B cell (primary cell): ENCODE measurements at regions not wholly inside any gene's neighbourhood (a gene's known extent, or its start where the extent isn't known, plus 50 kb on each side); places are given as distances from the start of the nearest gene placed in this dataset.
"Not testable (repeated sequence)": the region's sequence is repeated elsewhere in the genome, so short reads cannot be mapped to it uniquely, and the experiment has no call there.

ENCODE experiments used
- ATAC-seq: fragments of 200-7000 bp; cut with Tn5 transposase; one replicate; pipeline ENCODE4 v1.10.0; 2021; ENCODE audit warnings: low read depth, mild to moderate bottlenecking, moderate number of reproducible peaks, moderate library complexity
- CTCF ChIA-PET: fragments of 350-600 bp; sonication (Branson Sonifier 250); formaldehyde crosslinking; loops from one replicate; lab custom pipeline; 2021; ENCODE audit warnings: antibody characterized with exemption, inconsistent platforms; lab: Charles Lee
- POLR2A ChIA-PET: fragments of 350-600 bp; sonication (Branson Sonifier 250); formaldehyde crosslinking; loops from one replicate; lab custom pipeline; 2021; ENCODE audit warnings: antibody characterized with exemption; lab: Charles Lee
- DNase-seq: peaks from one replicate; pipeline ENCODE4 v3.0.0; 2013
- H2AFZ ChIP-seq: 2 replicates; pipeline ENCODE4 v1.6.1; 2012; ENCODE audit warnings: mild to moderate bottlenecking, low read depth, low read length; ENCODE audit not compliant: insufficient read depth, poor library complexity, severe bottlenecking
- H3K27ac ChIP-seq, 2 donors: 1 replicate in 1 of 2; 2 replicates in 1 of 2; pipeline ENCODE4 v1.5.1; 2012 to 2013; ENCODE audit warnings: low read length in 2 of 2, mild to moderate bottlenecking in 2 of 2, moderate library complexity in 1 of 2
- H3K27me3 ChIP-seq, 4 experiments: fragments of 200-600 bp in 1 of 4; sonication (generic) in 1 of 4; replicated peaks in 1 of 4; 1 replicate in 2 of 4; 2 replicates in 2 of 4; pipeline versions ENCODE4 v1.6.1 to v1.7.0; 2013 to 2016; ENCODE audit warnings: low read length in 3 of 4, mild to moderate bottlenecking in 2 of 4, mixed read lengths in 1 of 4, moderate library complexity in 1 of 4; ENCODE audit not compliant: insufficient read depth in 4 of 4, control insufficient read depth in 3 of 4; ENCODE audit errors: control extremely low read depth in 1 of 4
- H3K36me3 ChIP-seq, 2 experiments: replicated peaks in 1 of 2; 1 replicate in 1 of 2; 2 replicates in 1 of 2; pipeline versions ENCODE4 v1.6.1 to v1.7.1; 2013; ENCODE audit warnings: low read length in 1 of 2; ENCODE audit not compliant: insufficient read depth in 2 of 2, control insufficient read depth in 1 of 2; ENCODE audit errors: control extremely low read depth in 1 of 2, extremely low read depth in 1 of 2
- H3K4me1 ChIP-seq, 2 donors: fragments of 200-600 bp in 1 of 2; sonication (generic) in 1 of 2; 1 replicate in 1 of 2; 2 replicates in 1 of 2; pipeline versions ENCODE4 v1.5.1 to v1.6.1; 2013 to 2017; ENCODE audit warnings: low read length in 2 of 2; ENCODE audit not compliant: control insufficient read depth in 2 of 2, insufficient read depth in 2 of 2
- H3K4me2 ChIP-seq: replicated peaks from 2 replicates; pipeline ENCODE3; 2012; ENCODE audit warnings: mild to moderate bottlenecking, low read depth, low read length; ENCODE audit not compliant: poor library complexity, severe bottlenecking
- H3K4me3 ChIP-seq, 5 experiments: fragments of 200-600 bp in 1 of 5; sonication (generic) in 1 of 5; 1 replicate in 3 of 5; 2 replicates in 2 of 5; pipeline versions ENCODE4 v1.5.1 to v1.7.0; 2011 to 2016; ENCODE audit warnings: low read length in 4 of 5, mild to moderate bottlenecking in 4 of 5, low read depth in 2 of 5, control low read depth in 1 of 5, moderate library complexity in 1 of 5; ENCODE audit not compliant: insufficient read depth in 1 of 5; ENCODE audit errors: control extremely low read depth in 1 of 5, extremely low read depth in 1 of 5
- H3K79me2 ChIP-seq: fragments of 200-600 bp; sonication (generic); one replicate; pipeline ENCODE4 v1.6.0; 2016; ENCODE audit warnings: low read length; ENCODE audit not compliant: control insufficient read depth, insufficient read depth
- H3K9ac ChIP-seq: fragments of 200-600 bp; sonication (generic); 2 replicates; pipeline ENCODE4 v1.6.1; 2017; ENCODE audit warnings: mild to moderate bottlenecking, low read length, moderate library complexity
- H3K9me3 ChIP-seq, 3 donors: one replicate each; pipeline versions ENCODE4 v1.6.1 to v1.7.1; 2013; ENCODE audit warnings: low read length in 2 of 3; ENCODE audit not compliant: control insufficient read depth in 2 of 3, insufficient read depth in 1 of 3; ENCODE audit errors: control extremely low read depth in 1 of 3
- H4K20me1 ChIP-seq: 2 replicates; pipeline ENCODE4 v1.6.0; 2012; ENCODE audit warnings: mild to moderate bottlenecking, low read length; ENCODE audit not compliant: insufficient read depth, control insufficient read depth, poor library complexity, severe bottlenecking
- H3K27ac Mint-ChIP-seq: one replicate; pipeline ENCODE4 v1.8.0; 2021; ENCODE audit warnings: mixed read lengths
- H3K27me3 Mint-ChIP-seq: one replicate; pipeline ENCODE4 v1.8.0; 2021; ENCODE audit warnings: mixed read lengths
- H3K4me1 Mint-ChIP-seq: one replicate; pipeline ENCODE4 v1.8.0; 2021; ENCODE audit warnings: mixed read lengths
- H3K4me3 Mint-ChIP-seq: one replicate; pipeline ENCODE4 v1.8.0; 2021; ENCODE audit warnings: mixed read lengths
- H3K9me3 Mint-ChIP-seq: one replicate; pipeline ENCODE4 v1.8.0; 2022; ENCODE audit warnings: mixed read lengths; ENCODE audit not compliant: insufficient read depth
- CTCF ChIP-seq: fragments of 200-600 bp; IDR thresholded peaks from one replicate; pipeline ENCODE4 v1.8.0; 2022; ENCODE audit warnings: antibody characterized with exemption, mild to moderate bottlenecking
- EZH2 ChIP-seq: IDR thresholded peaks from 2 replicates; pipeline ENCODE4 v1.6.1; 2012; ENCODE audit warnings: borderline replicate concordance, low read depth, mild to moderate bottlenecking, moderate library complexity, low read length; ENCODE audit not compliant: insufficient read depth, poor library complexity, severe bottlenecking
- WGBS: methylation state at CpG from one replicate; pipeline ENCODE4 v1.1.5; 2013; ENCODE audit warnings: missing lambda C conversion rate; ENCODE audit not compliant: insufficient coverage; 5-methylcytosine and 5-hydroxymethylcytosine counted together
- intact Hi-C: fragments of 100-400 bp; cut with micrococcal nuclease; formaldehyde crosslinking; loops from one replicate; pipeline ENCODE4 v1.10.0; 2022

DNA sequence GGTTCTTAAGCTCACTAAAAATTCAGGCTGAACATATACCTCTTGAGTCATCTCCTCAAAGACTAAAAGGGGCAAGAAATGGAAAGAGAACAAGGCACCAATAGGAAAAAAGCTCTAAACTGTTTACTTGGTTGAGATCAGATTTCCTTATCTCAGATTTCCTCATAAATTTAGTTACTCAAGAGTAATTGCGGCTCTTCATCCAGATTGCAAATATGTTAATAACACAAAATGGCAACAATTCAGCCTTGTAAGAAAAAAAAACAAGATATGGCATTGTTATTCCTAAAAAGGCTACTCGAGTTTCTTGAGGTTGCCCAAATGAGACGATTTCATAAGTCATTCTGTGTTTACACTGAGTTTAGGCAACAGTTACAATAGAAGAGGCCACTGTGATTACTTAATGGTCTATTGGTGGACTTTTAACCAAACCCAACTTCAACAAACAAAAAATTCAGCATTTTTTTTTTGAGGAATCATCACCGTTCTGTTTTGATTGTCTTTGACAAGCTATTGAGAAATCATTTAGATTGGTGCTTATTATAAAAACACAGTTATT, 97.9 kb upstream of the PDHA1 start:
- Histone ChIP-seq H4K20me1 (no peaks in the 10 kb centered on the region), H3K27me3 (no peaks in the 10 kb centered on the region), H3K9ac (no peak overlapping the region), H3K4me1 (no peaks in the 10 kb centered on the region), H3K27ac (no peak overlapping the region), H3K4me3 (no peak overlapping the region), H3K4me2 (no peak overlapping the region), H3K79me2 (no peaks in the 10 kb centered on the region), H3K36me3 (no peaks in the 10 kb centered on the region), H2AFZ (no peak overlapping the region), H3K9me3 (no peaks in the 10 kb centered on the region)
- Mint-ChIP-seq H3K27me3 (no peaks in the 10 kb centered on the region), H3K9me3 (no peaks in the 10 kb centered on the region), H3K27ac (no peak overlapping the region), H3K4me3 (no peak overlapping the region), H3K4me1 (no peaks in the 10 kb centered on the region)
- DNase-seq (no peak), ATAC-seq (no peak)
- ChIA-PET POLR2A (no interaction called here), CTCF (no interaction called here)
- no peak for TF ChIP-seq CTCF
- no peak for TF ChIP-seq EZH2
- intact Hi-C loops, result no loop called here
- WGBS, result no CpG with 5 or more reads among the region's 4 CpGs

GRCh38 chrX:19256986-19257385, 86.7 kb upstream of the PDHA1 start:
- Histone ChIP-seq H3K9ac (no peak overlapping the region), H3K27me3 (no peaks in the 10 kb centered on the region)
- POLR2A ChIA-PET, result no interaction called here

DNA sequence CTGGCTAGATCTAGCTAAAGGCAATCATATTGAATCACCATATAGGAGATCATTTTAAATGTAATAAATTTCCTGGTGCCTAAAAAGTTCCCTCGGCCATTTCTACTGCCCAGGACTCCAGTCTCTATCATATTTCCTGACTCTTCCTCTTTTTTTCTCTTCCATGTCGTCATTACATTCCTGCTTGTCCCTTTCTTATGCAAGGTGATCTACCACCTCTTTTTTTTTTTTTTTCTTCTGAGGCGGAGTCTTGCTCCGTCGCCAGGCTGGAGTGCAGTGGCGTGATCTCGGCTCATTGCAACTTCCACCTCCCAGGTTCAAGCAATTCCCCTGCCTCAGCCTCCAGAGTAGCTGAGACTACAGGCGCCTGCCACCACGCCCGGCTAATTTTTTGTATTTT, 82.7 kb upstream of the PDHA1 start:
- WGBS, result no CpG with 5 or more reads among the region's 10 CpGs
- H3K27me3 Mint-ChIP-seq, CTCF ChIA-PET, H3K9ac ChIP-seq, H3K4me2 ChIP-seq, H3K4me1 Mint-ChIP-seq, H3K9me3 ChIP-seq, H3K27me3 ChIP-seq, intact Hi-C loops, H3K4me3 Mint-ChIP-seq, H3K4me1 ChIP-seq, H3K79me2 ChIP-seq, ATAC-seq, H4K20me1 ChIP-seq, H2AFZ ChIP-seq, H3K36me3 ChIP-seq, H3K27ac ChIP-seq, H3K4me3 ChIP-seq, H3K9me3 Mint-ChIP-seq, POLR2A ChIA-PET, H3K27ac Mint-ChIP-seq, DNase-seq: not testable (repeated sequence)

More at GRCh38 chrX:19256986-19257385, 86.7 kb upstream of the PDHA1 start:
- H3K27me3 Mint-ChIP-seq, result peaks cover 3% of the 10 kb centered on the region
- H3K4me3 Mint-ChIP-seq, result no peak overlapping the region
- H3K27ac Mint-ChIP-seq, result no peak overlapping the region
- H3K79me2 ChIP-seq, result no peaks in the 10 kb centered on the region
- DNase-seq (no peak), ATAC-seq (no peak)
- no peaks in the 10 kb centered on the region for H3K4me1 ChIP-seq
- no peak overlapping the region for H3K27ac ChIP-seq
- intact Hi-C loops, result no loop called here
- no peaks in the 10 kb centered on the region for H3K36me3 ChIP-seq
- no peaks in the 10 kb centered on the region for H3K4me1 Mint-ChIP-seq
- H3K4me2 ChIP-seq, result no peak overlapping the region
- no peaks in the 10 kb centered on the region for H3K9me3 Mint-ChIP-seq
- CTCF ChIA-PET, result no interaction called here
- H3K9me3 ChIP-seq, result no peaks in the 10 kb centered on the region
- H4K20me1 ChIP-seq, result no peaks in the 10 kb centered on the region
- TF ChIP-seq CTCF, result no peak
- no peak for TF ChIP-seq EZH2
- no CpG with 5 or more reads among the region's 8 CpGs for WGBS
- no peak overlapping the region for H2AFZ ChIP-seq
- H3K4me3 ChIP-seq, result no peak overlapping the region
